ENCODE measurements at regions not wholly inside any gene's neighbourhood (a gene's known extent, or its start where the extent isn't known, plus 50 kb on each side); places are given as distances from the start of the nearest gene placed in this dataset.
"Not testable (repeated sequence)": the region's sequence is repeated elsewhere in the genome, so short reads cannot be mapped to it uniquely, and the experiment has no call there.

DNA sequence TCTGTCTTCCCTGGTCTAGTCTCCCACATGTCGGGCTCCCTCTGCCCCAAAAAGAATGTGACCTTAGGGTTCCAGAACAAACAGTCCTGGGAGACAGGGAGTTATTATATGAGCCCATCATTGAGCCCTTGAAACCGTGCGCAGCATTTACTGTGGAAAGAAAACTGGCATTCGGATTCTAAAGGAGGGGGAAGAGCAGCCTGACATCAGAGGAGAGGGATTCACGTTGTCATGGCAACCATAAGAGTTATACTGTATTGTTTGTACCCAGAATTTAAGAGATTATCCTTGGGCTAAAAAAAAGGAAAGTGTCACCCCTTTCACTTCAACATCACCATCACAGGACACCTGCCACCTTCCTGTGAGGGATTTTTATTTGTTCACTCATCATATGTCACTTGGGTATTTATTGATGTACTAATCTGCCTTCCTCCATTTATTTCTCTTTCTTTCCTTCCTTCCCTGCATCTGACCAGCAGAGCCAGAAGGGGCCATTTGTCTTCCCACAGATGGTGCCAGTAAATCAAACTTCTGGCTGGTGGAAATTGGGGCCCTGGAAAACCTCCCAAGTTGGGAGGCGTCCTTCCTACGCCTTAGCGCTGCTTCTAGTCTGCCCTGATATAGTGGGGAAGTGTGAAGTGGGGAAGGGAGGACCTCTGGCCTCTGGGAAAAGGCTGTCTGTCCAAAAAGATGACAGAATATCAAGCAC is 64.9 kb upstream of the FRMPD3 start:
- H3K27ac Mint-ChIP-seq, result no peak overlapping the region
- H3K27me3 Mint-ChIP-seq, result peaks cover 70% of the 10 kb centered on the region
- no peaks in the 10 kb centered on the region for H3K36me3 Mint-ChIP-seq (ENCODE audit: low read depth)
- no peak for DNase-seq
- peaks cover 5% of the 10 kb centered on the region for H3K4me1 Mint-ChIP-seq (ENCODE audit: low read depth)
- H3K9me3 Mint-ChIP-seq, result no peaks in the 10 kb centered on the region
- H3K4me3 Mint-ChIP-seq, result no peak overlapping the region

DNA sequence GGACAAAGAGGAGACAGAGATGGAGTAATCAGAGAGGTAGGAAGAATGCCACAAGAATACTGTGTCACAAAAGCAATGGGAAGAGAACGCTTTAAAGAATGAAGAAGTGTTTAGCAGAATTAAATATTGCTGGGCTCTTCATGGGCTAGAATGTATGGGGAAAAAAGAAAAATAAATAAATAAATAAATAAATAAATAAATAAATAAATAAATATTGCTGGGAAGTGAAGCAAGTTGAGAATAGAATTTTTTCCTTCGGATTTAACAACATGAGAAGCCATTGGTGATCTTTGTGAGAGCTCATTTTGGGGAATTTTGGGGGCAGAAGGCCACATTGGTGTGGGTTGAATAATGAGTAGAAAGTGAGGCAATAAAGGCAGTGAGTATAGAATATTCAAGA is 59.7 kb upstream of the FRMPD3 start:
- Mint-ChIP-seq H3K4me3 (no peak overlapping the region), H3K9me3 (peaks cover 5% of the 10 kb centered on the region), H3K27me3 (peaks cover 67% of the 10 kb centered on the region), H3K4me1 (ENCODE audit: low read depth) (no peaks in the 10 kb centered on the region), H3K36me3 (ENCODE audit: low read depth) (no peaks in the 10 kb centered on the region), H3K27ac (no peak overlapping the region)
- no peak for DNase-seq

- H3K27ac Mint-ChIP-seq; H3K36me3 Mint-ChIP-seq (ENCODE audit: low read depth); H3K4me1 Mint-ChIP-seq (ENCODE audit: low read depth): not testable (repeated sequence)
Observed at GRCh38 chrX:107393656-107394055, 55.8 kb upstream of the FRMPD3 start.

DNA sequence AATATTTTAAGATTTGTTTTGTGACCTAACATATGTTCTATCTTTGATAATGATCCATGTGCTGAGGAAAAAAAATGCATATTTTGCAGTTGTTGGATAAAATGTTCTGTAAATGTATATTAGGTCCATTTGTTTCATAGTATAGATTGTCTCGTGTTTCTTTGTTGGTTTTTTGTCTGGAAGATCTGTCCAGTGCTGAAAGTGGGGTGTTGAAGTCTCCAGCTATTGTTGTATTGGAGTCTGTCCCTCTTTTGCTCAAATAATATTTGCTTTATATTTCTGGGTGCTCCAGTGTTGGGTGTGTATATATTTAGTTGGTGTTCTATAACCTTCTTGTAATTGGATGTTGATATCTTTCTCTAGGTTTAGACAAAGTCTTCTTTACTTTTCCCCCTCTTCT is 53.2 kb upstream of the FRMPD3 start:
- Mint-ChIP-seq H3K36me3 (ENCODE audit: low read depth) (no peaks in the 10 kb centered on the region), H3K4me3 (no peak overlapping the region), H3K27ac (no peak overlapping the region), H3K27me3 (peaks cover 71% of the 10 kb centered on the region), H3K4me1 (ENCODE audit: low read depth) (no peaks in the 10 kb centered on the region), H3K9me3 (peaks cover 7% of the 10 kb centered on the region)
- DNase-seq, result no peak

More at GRCh38 chrX:107393656-107394055, 55.8 kb upstream of the FRMPD3 start:
- H3K4me3 Mint-ChIP-seq, H3K9me3 Mint-ChIP-seq, DNase-seq: not testable (repeated sequence)
- H3K27me3 Mint-ChIP-seq, result peaks cover 67% of the 10 kb centered on the region

DNA sequence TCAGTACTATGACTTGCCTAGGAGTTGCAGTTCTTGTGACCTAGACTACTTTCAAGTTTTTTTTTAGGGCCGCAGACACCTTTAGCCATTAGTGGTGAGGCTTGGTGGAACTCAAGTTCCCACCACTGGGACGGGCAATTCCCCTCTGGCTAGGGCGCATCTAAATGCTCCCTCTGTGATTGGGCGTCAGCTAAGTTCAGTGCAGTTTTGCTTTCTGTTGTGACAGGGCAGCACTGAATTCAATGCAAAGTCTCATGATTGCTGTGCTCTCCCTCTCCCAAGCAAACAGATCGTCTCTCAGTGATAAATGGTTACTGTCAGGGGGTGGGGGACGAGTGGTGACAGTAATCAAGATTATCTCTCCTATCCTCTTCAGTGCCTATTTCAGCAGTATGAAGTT is 52.7 kb upstream of the FRMPD3 start:
- peaks cover 66% of the 10 kb centered on the region for H3K27me3 Mint-ChIP-seq
- no peak overlapping the region for H3K4me3 Mint-ChIP-seq
- H3K4me1 Mint-ChIP-seq (ENCODE audit: low read depth), result no peaks in the 10 kb centered on the region
- no peak for DNase-seq
- no peak overlapping the region for H3K27ac Mint-ChIP-seq
- H3K9me3 Mint-ChIP-seq, result peaks cover 7% of the 10 kb centered on the region
- no peaks in the 10 kb centered on the region for H3K36me3 Mint-ChIP-seq (ENCODE audit: low read depth)

- peaks cover 7% of the 10 kb centered on the region for H3K9me3 Mint-ChIP-seq
- no peaks in the 10 kb centered on the region for H3K36me3 Mint-ChIP-seq (ENCODE audit: low read depth)
- no peak overlapping the region for H3K4me3 Mint-ChIP-seq
- no peak overlapping the region for H3K27ac Mint-ChIP-seq
- no peaks in the 10 kb centered on the region for H3K4me1 Mint-ChIP-seq (ENCODE audit: low read depth)
- no peak for DNase-seq
- peaks cover 67% of the 10 kb centered on the region for H3K27me3 Mint-ChIP-seq
Observed at GRCh38 chrX:107398115-107398514, 51.3 kb upstream of the FRMPD3 start.

All from activated T-cell treated with anti-CD3 and anti-CD28 coated beads, Interleukin-2, amount 50 U/mL, for 24 hours (primary cell).